ENCODE measurements at regions not wholly inside any gene's neighbourhood (a gene's known extent, or its start where the extent isn't known, plus 50 kb on each side); places are given as distances from the start of the nearest gene placed in this dataset.

GRCh38 chr5:18323891-18324290 lies 689.6 kb downstream of the TAF11L14 start:
- TF ChIP-seq, protein P1, sequence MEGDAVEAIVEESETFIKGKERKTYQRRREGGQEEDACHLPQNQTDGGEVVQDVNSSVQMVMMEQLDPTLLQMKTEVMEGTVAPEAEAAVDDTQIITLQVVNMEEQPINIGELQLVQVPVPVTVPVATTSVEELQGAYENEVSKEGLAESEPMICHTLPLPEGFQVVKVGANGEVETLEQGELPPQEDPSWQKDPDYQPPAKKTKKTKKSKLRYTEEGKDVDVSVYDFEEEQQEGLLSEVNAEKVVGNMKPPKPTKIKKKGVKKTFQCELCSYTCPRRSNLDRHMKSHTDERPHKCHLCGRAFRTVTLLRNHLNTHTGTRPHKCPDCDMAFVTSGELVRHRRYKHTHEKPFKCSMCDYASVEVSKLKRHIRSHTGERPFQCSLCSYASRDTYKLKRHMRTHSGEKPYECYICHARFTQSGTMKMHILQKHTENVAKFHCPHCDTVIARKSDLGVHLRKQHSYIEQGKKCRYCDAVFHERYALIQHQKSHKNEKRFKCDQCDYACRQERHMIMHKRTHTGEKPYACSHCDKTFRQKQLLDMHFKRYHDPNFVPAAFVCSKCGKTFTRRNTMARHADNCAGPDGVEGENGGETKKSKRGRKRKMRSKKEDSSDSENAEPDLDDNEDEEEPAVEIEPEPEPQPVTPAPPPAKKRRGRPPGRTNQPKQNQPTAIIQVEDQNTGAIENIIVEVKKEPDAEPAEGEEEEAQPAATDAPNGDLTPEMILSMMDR (IDR thresholded peaks at IDR 0.05), result no peak
- no peak for TF ChIP-seq POLR2A (IDR thresholded peaks at IDR 0.05)
